ENCODE measurements at regions not wholly inside any gene's neighbourhood (a gene's known extent, or its start where the extent isn't known, plus 50 kb on each side); places are given as distances from the start of the nearest gene placed in this dataset.
"Not testable (repeated sequence)": the region's sequence is repeated elsewhere in the genome, so short reads cannot be mapped to it uniquely, and the experiment has no call there.

GRCh38 chr5:125865166-125865815 is 557.9 kb upstream of the GRAMD2B start:
- DNase-seq (ENCODE audit: low read depth in 1 of 2, low spot score in 1 of 2): no peak

DNA sequence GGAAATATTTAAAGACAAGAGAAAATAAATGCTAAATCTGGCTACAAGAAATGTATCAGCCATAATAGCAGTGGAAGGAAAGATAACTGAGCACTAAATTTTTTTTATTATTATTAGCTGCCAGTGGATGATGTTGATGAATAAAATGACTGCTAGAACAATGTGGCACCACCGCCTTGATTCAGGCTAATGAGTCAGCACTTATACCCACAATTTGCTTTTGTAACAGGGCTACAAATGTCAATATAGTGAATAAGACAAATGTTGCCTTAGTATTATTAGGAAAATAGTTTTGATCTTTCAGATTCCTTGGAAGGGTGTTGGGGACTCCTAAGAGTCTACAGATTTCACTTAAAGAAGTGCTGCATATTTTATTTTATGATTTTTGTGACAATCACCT is 555.2 kb upstream of the GRAMD2B start:
- DNase-seq (ENCODE audit: low read depth in 1 of 2, low spot score in 1 of 2): no peak

DNA sequence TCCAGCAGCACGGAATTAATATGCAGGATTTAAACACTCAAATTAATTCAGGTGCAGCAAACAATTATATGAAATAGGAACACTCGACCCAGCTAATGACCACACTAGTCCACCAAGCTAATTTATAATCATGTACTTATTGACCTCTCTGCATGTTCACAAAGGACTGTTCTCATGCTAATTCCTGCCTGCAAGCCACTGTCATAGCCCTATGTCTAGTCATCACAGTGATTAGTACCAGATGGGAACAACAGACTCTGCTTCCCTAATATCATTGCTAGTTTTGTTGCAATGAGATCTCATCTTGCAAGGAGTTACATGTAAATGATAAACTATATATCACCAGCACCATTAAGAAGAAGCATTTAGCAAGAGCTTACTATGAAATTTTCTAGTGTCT is 553.0 kb upstream of the GRAMD2B start:
- DNase-seq (ENCODE audit: low read depth in 1 of 2, low spot score in 1 of 2): no peak

- DNase-seq (ENCODE audit: low read depth in 1 of 2, low spot score in 1 of 2): no peak
Measured at GRCh38 chr5:125874057-125874456, 549.2 kb upstream of the GRAMD2B start.

GRCh38 chr5:125874717-125875116 is 548.5 kb upstream of the GRAMD2B start:
- DNase-seq (ENCODE audit: low read depth in 1 of 2, low spot score in 1 of 2): no peak

GRCh38 chr5:125877248-125877647 is 546.0 kb upstream of the GRAMD2B start:
- no peak for DNase-seq (ENCODE audit: low read depth in 1 of 2, low spot score in 1 of 2)

- DNase-seq (ENCODE audit: low read depth in 1 of 2, low spot score in 1 of 2): no peak
Measured at GRCh38 chr5:125882061-125882460, 541.1 kb upstream of the GRAMD2B start.

DNA sequence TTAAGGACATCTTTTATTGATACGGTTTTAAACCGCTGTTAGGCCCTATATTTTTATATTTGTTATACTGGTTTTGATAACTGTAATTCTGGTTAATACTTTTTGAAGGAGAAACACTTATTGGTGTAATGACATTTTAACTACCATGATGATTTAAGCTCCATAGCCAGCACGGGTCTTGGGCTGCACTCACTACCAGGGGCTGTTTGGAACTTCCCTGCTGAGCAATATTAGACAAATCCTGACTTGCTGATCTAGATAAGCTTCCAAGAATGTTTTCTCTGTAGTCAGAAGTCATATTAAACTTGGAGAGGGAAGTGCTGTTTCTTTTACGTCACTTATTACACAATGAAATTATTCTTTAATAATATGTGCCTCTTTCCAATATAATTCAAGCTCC is 540.0 kb upstream of the GRAMD2B start:
- DNase-seq (ENCODE audit: low read depth in 1 of 2, low spot score in 1 of 2): no peak

GRCh38 chr5:125888358-125888757 is 534.9 kb upstream of the GRAMD2B start:
- DNase-seq (ENCODE audit: low read depth in 1 of 2, low spot score in 1 of 2): no peak

DNA sequence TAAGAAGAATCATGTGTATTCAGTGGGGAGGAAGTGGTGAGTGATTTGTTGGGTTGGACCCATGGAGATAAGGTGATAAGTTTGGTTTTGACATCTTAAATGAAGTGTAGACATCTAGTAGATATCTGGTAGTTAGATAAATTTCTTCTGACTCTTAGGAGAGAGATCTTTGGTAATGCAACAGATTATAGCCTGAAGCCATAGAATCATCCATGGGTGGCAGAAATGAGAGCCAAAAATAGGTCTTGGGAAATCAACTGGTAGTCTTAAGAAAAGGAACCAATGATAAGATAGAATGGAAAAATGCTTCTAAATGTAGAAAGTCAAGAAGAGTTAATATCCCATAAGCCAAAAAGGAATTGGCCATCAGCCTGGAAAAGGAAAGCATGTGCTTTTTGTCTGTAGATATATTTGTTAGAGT is 532.7 kb upstream of the GRAMD2B start:
- no peak for DNase-seq (ENCODE audit: low read depth in 1 of 2, low spot score in 1 of 2)

DNA sequence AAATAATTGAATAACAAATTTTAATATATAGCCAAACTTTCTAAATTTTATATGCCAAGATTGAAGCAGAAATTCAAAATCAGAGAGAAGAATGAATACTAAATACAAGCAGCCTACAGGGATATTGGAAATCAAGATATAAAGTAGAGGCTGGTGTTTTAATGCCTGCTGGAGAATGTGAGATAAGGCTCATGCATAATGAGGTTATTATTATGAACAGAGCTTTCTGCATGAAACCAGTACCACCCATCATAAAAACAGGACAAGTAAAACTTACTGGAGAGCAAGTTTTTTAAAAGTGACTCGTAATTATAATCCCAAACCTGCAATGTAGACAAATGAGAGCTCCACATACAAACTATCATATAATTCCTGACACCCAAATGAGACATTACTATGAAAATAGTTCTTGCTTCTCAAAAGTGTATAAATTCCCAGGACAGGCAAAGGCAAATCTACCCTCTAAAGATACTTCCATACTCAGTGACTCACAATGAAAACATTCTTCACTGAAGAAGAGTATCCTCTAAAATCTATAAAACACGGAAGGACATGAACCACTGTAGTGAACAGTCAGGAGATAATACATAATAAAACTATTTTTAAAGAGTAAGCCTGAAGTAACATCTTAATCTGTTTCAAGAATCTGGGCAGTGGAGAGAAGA is 532.0 kb upstream of the GRAMD2B start:
- no peak for DNase-seq (ENCODE audit: low read depth in 1 of 2, low spot score in 1 of 2)

GRCh38 chr5:125894383-125894782 is 528.8 kb upstream of the GRAMD2B start:
- no peak for DNase-seq (ENCODE audit: low read depth in 1 of 2, low spot score in 1 of 2)

GRCh38 chr5:125896368-125896767 is 526.8 kb upstream of the GRAMD2B start:
- no peak for DNase-seq (ENCODE audit: low read depth in 1 of 2, low spot score in 1 of 2)

GRCh38 chr5:125897089-125897488 is 526.1 kb upstream of the GRAMD2B start:
- no peak for DNase-seq (ENCODE audit: low read depth in 1 of 2, low spot score in 1 of 2)

DNA sequence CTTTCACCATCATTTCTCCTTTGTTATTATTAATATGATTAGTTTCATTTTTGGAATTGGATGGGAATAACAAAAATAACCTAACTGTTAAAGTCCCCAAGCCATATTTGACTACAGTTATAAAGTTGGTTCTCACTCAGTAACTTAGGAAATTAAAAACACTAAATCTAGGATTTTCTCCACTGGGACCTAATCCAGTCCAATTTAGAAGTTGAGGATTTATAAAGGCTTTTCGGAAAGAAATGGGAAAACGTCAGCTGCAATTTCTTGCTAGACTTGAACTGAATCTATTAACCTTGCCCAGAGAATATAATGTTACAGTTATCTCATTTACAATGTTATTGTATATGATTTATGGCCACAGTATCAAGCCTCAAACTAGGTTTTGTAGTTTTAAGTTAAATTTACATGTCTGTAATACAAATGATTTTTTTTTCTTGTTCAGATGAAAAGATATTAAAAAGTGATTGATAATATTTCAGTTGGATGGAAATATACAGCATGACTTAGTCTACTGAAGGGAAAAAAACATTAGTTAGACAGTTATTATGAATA is 524.3 kb upstream of the GRAMD2B start:
- DNase-seq (ENCODE audit: low read depth in 1 of 2, low spot score in 1 of 2): no peak

GRCh38 chr5:125912028-125912427 is 511.2 kb upstream of the GRAMD2B start:
- no peak for DNase-seq (ENCODE audit: low read depth in 1 of 2, low spot score in 1 of 2)

- no peak for DNase-seq (ENCODE audit: low read depth in 1 of 2, low spot score in 1 of 2)
Measured at GRCh38 chr5:125913200-125913599, 510.0 kb upstream of the GRAMD2B start.

DNA sequence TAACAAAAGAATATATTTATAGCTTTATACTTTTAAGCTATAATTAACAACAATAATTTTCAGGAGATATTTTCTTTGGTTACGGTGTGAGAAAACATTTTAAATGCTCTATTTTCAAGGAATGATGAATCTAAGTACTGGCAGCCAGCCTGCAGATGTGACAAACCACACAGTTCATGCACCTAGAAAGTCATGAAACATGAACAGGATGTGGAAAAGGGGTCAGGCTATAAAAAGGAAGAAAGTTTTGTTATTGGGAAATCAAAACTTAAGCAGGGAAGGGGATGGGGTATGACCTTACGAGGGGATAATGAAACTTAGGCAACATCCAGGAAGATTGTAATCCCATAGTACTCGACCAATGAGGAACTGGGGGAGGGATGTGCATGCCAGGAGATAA is 508.7 kb upstream of the GRAMD2B start:
- no peak for DNase-seq (ENCODE audit: low read depth in 1 of 2, low spot score in 1 of 2)

GRCh38 chr5:125923958-125924357 is 499.3 kb upstream of the GRAMD2B start:
- DNase-seq (ENCODE audit: low read depth in 1 of 2, low spot score in 1 of 2): not testable (repeated sequence)

GRCh38 chr5:125926172-125926571 is 497.0 kb upstream of the GRAMD2B start:
- no peak for DNase-seq (ENCODE audit: low read depth in 1 of 2, low spot score in 1 of 2)

DNA sequence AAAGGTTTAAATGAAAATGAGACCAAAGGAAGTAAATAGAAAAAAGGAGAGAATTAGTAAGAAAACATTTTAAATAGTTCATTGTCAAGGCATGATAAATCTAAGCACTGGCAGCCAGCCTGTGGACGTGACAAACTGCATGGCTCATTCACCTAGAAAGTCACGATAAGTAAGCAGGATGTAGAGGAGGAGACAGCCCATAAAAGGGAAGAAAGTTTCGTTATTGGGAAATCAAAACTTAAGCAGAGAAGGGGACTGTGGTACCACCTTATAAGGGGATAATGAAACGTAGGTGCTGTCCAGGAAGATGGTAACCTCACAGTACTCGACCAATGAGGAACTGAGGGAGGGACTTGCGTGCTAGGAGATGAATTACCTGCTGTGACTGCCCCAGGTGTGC is 494.5 kb upstream of the GRAMD2B start:
- no peak for DNase-seq (ENCODE audit: low read depth in 1 of 2, low spot score in 1 of 2)

DNA sequence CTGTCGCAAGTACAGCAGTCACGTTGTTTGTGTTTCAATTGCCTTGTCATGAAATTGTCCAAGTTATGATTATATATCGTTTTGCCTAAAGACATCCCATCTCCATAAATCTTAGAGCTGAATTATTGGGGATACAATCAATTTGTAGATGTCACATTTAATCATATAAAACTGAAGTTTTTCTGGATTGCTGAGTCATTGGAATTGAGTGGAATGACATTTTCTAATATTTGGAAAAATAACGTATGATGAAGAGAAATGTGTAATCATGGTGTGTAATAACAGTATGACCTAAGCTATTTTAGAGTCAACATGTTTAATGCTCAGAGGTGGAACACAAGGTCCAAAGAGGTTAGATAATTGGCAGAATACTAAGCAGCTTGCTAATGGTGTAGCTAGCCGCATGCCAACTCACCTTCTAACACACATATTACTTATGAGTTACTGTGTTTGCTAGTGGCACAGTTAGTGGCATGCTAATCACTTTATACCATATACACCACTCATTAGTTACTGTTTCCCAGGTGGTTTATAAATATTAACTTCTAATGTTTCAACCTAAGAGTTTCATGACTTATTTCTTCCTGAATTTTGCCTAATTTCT is 473.1 kb upstream of the GRAMD2B start:
- no peak for DNase-seq (ENCODE audit: low read depth in 1 of 2, low spot score in 1 of 2)
